Epithelial cell of proximal tubule (primary cell): ENCODE measurements at regions not wholly inside any gene's neighbourhood (a gene's known extent, or its start where the extent isn't known, plus 50 kb on each side); places are given as distances from the start of the nearest gene placed in this dataset.
A peak's percentile ranks its signal among the peaks of the same experiment; 100 is the strongest.

Experiments
- DNase-seq: peaks from one replicate; pipeline ENCODE4 v3.0.0-alpha.2; 2011; ENCODE audit warnings: low read depth
- H3K4me3 ChIP-seq: 2 replicates; pipeline ENCODE4 v1.5.1; 2011; ENCODE audit warnings: low read depth, mild to moderate bottlenecking, low read length
- TF ChIP-seq, protein P1 (sequence below): conservative IDR thresholded peaks from 2 replicates; pipeline ENCODE4 v1.5.1; 2012; ENCODE audit warnings: low read depth, mild to moderate bottlenecking, low read length

GRCh38 chr2:10183146-10183675, 60.7 kb downstream of the RRM2 start:
- TF ChIP-seq, protein P1, sequence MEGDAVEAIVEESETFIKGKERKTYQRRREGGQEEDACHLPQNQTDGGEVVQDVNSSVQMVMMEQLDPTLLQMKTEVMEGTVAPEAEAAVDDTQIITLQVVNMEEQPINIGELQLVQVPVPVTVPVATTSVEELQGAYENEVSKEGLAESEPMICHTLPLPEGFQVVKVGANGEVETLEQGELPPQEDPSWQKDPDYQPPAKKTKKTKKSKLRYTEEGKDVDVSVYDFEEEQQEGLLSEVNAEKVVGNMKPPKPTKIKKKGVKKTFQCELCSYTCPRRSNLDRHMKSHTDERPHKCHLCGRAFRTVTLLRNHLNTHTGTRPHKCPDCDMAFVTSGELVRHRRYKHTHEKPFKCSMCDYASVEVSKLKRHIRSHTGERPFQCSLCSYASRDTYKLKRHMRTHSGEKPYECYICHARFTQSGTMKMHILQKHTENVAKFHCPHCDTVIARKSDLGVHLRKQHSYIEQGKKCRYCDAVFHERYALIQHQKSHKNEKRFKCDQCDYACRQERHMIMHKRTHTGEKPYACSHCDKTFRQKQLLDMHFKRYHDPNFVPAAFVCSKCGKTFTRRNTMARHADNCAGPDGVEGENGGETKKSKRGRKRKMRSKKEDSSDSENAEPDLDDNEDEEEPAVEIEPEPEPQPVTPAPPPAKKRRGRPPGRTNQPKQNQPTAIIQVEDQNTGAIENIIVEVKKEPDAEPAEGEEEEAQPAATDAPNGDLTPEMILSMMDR = no peak
- DNase-seq = no peak
- no peak overlapping the region for H3K4me3 ChIP-seq

DNA sequence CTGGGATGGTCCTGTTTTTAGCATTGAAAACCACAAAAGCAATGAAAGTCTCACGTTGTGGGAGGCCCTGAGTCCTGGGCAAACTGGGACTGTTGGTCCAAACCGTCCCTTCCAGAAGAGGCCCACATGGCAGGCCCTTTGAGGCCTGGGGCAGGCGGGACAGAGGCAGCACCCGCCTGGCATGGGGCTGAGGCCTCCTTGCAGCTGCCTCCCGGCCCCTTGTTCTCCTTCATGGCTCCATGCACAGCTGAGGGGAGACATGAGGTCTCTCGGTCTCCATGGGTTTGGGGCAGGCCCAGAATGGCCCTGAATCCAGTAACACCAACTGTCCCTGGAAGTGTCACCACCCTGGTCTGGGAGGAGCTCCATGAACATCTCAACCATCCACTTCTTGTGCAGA, 61.9 kb downstream of the RRM2 start:
- no peak overlapping the region for H3K4me3 ChIP-seq
- TF ChIP-seq, protein P1 = no peak
- no peak for DNase-seq

- TF ChIP-seq, protein P1 = no peak
- no peak for DNase-seq
- no peak overlapping the region for H3K4me3 ChIP-seq
These were observed 62.5 kb downstream of the RRM2 start for GRCh38 chr2:10185046-10185445.

- TF ChIP-seq, protein P1 = no peak
- no peak for DNase-seq
- H3K4me3 ChIP-seq = no peak overlapping the region
These were observed 63.2 kb downstream of the RRM2 start for GRCh38 chr2:10185755-10186154.

GRCh38 chr2:10186868-10187535, 64.5 kb downstream of the RRM2 start:
- TF ChIP-seq, protein P1 = no peak
- no peak overlapping the region for H3K4me3 ChIP-seq
- no peak for DNase-seq

DNA sequence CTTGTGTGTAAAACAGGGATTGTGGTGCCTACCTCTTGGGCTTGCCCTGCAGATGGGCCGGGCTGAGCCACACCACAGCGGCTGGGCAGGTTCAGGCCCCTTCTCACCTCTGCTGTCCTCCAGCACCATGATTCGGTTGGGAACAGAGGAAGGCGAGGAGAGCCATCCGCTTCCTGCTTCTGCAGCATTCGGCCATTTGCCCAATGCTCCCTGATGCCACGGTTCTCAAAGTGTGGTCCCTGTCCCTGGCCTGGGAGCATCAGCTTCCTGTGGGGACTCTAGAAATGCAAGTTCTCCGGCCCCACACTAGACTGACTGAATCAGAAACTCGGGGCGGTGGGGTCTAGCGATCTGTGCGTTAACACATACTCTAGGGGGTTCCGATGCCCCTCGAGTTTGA, 65.1 kb downstream of the RRM2 start:
- TF ChIP-seq, protein P1 = no peak
- no peak for DNase-seq
- H3K4me3 ChIP-seq = no peak overlapping the region

DNA sequence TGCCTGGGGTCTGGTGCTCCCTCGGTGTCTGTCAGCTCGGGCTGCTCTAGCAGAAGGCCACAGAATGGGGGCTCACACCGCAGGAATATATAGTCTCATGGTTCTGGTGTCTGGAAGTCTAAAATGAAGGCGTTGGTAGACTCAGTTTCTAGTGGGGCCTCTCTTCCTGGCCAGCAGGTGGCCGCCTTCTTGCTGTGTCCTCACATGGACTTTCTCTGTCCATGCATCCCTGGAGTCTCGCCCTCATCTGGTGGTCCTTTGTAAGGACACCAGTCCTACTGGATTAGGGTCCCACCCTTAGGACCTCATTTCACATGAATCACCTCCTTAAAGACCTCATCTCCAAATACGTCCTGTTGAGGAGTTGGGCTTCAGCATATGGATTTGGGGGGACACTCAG, 65.7 kb downstream of the RRM2 start:
- no peak for DNase-seq
- no peak overlapping the region for H3K4me3 ChIP-seq
- TF ChIP-seq, protein P1 = peak; percentile 48
